Fibroblast of upper back skin (primary cell): ENCODE measurements at regions not wholly inside any gene's neighbourhood (a gene's known extent, or its start where the extent isn't known, plus 50 kb on each side); places are given as distances from the start of the nearest gene placed in this dataset.

Experiments used
- DNase-seq: peaks from one replicate; pipeline ENCODE4 v3.0.0-alpha.2; 2013

DNA sequence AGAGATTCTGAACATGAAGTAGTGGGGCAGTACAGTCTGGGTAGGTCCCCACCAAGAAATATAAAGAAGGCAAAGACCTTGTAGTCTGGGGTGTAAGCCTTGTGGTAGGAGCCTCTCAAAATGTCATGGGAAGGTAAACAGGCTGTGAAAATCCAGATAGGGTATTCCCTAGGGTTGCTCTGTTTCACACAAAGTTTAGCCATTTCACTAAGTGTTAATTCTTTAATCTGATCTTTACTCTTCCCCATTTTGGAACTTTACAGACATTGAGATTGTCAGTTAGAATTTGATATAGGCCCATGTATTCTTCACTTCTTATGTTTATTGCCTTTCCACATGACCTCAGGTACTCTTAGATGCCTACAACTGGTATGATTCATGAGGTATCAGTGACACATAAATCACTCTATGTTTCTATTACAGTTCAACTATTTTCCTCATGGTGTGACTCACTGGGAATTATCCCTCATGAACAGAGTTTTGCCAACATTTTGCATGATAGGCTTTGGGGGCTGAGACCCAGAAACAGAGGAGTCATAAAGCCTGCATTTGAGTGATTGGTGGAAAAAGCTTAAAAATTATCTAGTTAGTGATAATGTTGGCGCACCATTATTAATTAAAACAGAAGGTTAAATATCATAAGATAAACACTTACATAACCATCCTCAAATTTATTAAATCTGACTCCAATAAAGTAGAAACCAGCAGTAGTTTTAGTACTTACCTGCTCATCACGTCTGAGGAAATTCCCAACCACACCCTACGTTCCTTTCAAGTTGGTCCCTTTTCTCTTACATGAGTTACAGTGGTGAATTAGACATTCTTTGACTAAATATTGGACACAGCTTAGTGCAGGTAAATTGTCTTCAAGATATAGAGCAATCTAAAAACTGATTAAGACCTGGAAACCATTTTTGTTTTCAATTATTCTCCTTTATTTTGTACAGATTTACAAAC lies 399.8 kb upstream of the MEF2C start:
- peak; percentile 91 for DNase-seq

DNA sequence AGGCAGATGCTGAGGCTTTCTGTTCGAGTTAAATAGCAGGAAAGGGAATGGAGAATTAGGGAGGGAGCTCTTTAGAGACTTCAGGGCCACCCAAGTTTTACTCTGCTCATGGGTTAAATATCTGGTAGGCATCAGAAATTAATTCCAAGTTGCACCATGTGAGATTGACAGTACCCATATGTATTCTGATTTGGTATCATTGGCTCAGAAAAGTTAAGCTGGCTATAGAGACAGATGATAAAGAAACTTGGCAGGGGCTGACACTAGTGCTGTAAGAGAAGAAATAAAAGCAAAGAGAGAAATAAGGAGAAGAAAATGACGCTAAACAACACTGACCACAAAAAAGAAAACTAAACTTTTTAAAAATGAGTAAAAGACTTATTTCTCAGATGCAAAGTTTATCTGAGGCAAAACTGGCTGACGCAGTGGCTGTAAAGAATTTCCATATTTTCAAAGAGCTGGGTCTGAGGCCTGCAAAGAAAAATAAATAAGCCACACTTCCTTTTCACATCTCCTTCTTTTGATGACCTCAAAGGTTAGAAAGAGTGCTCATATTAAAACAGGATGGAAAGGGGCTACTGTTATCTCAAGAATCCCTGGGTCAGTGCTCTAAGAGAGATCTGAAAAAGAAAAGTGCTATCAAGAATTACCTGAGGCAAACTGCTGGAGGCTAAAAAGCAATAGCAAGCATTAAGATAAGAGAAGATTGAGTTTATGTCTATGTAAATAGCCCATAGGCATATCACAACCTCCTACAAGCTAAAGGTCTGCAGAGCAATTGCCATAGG lies 399.0 kb upstream of the MEF2C start:
- DNase-seq: no peak

- no peak for DNase-seq
Measured at GRCh38 chr5:89281211-89281610, 398.2 kb upstream of the MEF2C start.

- no peak for DNase-seq
Measured at GRCh38 chr5:89280103-89281037, 397.4 kb upstream of the MEF2C start.

DNA sequence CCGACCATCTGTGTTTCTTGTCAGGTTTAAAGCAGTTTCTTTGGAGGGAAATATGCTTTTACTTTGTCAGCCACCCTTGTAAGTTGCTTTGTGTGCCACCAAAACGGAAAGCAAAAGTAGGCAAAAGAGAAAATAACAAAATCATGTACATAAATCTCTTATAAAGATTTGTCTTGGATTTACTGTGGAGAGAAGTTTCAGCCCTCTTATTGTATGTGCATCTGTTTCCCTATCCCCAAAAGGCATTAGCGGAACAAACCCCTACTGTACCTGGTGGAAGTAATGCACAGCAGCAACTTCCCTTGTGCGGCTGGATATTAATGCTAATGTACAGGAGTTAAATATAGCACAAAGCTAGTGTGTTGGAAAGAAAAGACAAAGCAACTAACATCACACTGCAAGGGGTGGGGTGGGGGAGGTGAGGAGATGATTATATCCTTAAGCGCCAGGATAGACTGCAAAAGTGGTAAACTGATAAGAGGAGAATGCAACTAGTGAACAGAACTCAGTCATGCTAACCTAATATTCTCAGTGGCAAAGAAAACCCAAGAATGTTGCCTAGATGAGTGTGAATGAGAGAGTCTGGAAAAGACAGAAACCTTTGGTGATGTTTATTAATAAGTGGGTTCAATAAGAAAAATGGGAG lies 396.5 kb upstream of the MEF2C start:
- DNase-seq: no peak

DNA sequence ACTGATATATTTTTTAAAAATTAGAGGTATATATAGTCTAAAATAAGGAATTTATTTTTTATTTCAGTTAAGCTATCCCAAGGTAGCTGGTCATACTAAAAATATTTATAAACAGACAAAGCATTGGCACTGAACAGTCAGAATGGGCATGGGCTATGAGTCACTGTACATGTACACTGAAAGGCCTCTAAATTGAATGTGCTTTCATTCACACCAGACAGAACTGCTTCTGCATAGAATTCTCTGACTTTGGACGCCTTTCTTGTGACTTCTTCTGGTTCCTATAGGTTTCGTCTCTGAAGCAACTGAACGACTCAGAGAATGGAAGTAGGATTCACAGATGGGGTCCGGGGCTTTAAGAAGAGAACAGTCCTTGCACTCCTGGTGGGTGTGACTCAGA lies 394.8 kb upstream of the MEF2C start:
- peak; percentile 56 for DNase-seq

DNA sequence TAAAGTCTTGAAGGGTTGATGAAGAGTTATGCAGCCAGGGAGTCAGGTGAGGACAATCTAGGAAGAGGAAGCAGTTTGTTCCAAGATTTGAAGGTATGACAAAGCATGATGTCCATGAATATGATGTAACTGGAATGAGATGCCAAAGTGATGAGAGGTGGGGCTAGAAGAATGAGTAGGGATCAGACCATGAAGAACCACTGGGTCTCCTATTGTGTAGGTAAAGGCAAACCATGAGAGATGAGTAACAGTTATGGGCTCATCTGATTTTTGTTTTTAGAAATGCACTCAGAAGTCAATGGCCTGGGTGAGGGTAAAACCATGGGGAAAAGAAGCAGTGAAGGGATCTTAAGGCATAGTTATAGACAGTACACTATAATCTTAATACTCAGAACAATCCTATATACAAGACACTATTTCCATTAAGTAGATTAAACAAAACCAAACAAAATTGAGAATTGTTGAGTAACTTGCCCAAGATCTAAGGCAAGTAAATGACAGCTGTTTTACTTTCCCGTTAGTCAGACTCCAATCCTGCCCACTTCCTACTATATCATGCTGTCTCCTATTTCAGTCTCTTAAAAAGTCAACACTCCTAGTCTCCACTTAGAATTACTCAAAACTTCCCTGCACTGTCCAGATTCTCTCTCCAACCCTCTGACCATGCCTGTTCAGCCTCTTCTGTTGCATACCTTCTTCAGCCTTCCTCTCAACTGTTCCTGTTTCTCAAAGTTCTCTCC lies 393.8 kb upstream of the MEF2C start:
- peak; percentile 55 for DNase-seq

DNA sequence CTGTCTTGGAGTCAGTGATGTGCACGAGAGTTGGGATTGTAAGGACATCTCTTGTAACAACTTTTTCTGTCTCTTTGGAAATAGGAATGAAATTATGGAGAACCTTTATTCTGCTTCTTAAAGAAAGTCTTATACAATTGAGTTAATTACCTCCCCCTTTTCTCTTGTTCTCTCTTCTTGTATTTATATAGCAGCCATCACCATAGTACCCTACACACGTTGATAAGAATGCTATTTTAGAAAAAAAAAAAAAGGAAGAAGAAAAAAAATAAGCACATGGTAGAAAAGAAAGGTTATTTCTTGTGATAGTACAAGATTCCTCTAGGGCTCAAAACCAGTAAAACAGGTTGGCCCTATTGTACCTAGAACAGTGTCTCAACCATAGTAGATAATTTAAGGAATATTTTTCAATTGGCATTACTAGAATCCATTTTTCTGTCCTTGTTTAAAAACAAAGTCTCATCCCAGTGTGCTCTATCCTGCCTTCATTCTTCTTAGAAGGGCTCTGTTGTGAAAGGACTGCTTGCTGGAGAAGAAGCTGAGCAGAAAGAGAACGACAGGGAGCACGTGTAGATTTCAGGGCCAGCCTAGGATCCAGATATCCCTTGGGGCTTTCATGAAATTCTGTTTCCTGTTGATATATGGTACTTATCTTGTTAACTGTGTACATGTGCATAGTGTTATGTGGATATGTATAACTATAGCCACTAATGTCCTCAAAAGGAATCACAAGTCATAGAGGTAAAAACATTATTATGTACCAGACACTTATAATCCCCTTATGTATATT lies 392.3 kb upstream of the MEF2C start:
- DNase-seq: no peak

DNA sequence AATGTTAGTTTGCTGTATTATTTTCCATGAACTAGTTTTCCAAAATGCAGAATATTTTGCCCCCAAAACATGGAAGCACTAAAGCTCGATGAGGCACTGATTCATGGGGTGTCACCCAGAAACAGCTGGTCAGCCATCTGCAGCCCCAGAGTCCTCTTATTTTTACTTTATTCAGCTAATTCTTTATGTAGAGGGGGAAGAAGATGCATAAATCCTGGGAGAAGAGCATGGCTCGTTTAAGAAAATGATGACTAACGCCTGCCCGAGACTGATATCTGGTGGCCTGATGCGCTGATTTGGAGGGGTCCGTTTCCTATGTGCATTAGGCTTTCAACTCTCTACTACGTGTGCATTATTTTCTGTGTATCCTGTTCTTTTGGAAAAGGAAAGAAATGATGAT lies 390.3 kb upstream of the MEF2C start:
- no peak for DNase-seq

- DNase-seq: no peak
Measured at GRCh38 chr5:89270901-89271300, 387.9 kb upstream of the MEF2C start.

- DNase-seq: no peak
Measured at GRCh38 chr5:89269721-89270120, 386.7 kb upstream of the MEF2C start.

DNA sequence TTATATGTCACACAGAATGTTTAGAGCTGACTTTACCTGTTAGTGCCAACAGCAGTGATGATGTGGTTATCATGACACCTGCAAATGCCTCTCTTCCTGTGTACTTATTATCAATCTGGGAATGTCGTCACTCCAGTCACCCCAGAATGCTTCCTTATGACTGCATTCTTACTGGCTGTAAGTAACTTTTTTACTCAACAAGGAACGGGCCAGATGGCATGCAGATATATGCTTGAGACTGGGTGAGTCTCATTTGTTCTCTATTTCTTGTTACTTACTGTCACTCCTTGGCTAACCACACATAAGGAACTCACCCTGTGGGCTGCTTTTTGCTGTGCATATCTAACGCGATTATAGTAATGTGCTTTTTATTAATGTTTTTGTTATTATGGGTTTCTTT lies 385.5 kb upstream of the MEF2C start:
- peak; percentile 41 for DNase-seq

DNA sequence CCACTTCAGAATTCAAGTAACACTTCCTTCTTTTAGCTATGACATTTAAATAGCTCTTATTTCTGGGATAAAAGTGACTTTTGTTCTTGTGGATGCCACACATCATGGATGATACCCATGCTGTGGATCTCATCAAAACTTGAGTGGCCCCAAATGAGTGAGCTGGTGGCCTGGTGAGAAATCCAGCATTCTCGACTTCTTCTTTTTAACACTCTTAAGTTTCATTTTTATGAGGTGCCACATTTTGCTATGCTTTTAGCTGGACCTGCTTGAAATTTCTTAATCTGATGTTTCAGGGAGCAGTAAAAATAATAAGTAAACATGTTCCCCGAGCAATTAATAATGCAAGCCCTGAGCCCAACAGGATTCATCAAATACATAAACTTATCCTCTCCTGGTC lies 384.8 kb upstream of the MEF2C start:
- no peak for DNase-seq

DNA sequence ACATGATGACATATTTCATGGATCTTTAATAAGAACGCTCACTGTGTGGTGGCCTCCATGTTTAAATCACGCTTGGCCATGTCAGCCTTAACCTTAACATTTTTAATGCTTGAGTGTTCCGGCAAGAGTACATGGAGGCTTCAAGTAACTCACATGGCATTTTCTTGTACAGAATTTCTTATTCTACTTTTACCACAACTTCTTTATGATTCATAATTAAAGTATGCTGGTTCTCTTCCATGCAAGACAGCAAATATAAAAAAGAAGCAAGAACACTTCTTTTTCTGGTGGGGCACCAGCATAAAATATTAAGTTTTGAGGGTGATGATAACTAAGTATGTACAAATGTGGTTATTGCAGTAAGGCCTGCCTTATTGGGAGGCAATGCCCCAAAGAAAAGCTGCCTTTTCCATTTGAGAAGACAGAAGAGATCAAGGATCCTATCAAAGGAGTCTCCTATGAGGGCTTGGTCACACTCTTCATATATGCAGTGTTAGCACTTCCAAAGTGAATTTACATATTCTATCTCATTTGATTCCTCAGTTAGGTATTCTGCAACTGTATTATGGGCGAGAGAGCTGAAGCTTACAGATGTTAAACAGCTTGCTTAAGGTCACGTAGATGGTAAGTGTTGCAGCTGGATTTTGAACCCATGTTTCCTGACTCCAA lies 382.7 kb upstream of the MEF2C start:
- peak; percentile 98 for DNase-seq

DNA sequence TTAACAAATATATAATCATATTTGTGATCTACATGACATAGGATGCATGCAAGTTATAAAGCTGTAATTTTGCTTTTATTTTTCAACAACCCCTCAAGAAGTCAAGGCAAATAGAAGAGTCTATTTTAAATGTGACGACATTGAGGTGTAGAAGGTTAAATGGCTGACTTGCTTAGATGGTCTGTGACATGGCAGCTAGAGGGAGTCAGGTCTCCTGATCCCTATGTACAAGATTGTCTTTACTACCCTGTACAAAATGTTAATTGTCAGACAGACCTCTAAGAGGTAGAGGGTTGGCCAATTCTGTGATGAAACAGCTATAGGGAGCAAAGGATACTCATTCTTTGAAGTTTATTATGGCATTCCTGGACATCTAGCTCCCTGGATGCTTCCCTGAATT lies 380.9 kb upstream of the MEF2C start:
- DNase-seq: no peak

- no peak for DNase-seq
Measured at GRCh38 chr5:89262030-89262429, 379.0 kb upstream of the MEF2C start.

DNA sequence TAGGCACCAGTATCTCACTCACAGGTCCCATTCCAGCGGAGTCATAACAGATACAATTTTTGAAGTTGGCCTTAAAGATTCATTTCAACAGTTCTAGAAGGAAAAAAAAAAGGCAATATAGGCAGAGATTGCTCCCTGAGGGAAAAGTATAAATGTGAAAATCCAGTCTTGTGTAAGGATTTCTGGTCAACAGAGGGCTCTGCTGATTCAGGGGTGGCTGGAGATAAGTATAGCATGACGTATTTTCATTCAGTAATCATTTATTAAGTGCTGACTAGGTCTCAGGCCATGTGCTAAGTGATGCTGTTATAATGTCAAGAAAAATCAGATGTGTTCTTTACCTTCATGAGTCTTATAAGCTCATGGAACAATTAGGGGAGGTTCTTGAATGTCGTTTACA lies 377.3 kb upstream of the MEF2C start:
- no peak for DNase-seq

GRCh38 chr5:89255845-89256463 lies 373.0 kb upstream of the MEF2C start:
- peak; percentile 72 for DNase-seq

DNA sequence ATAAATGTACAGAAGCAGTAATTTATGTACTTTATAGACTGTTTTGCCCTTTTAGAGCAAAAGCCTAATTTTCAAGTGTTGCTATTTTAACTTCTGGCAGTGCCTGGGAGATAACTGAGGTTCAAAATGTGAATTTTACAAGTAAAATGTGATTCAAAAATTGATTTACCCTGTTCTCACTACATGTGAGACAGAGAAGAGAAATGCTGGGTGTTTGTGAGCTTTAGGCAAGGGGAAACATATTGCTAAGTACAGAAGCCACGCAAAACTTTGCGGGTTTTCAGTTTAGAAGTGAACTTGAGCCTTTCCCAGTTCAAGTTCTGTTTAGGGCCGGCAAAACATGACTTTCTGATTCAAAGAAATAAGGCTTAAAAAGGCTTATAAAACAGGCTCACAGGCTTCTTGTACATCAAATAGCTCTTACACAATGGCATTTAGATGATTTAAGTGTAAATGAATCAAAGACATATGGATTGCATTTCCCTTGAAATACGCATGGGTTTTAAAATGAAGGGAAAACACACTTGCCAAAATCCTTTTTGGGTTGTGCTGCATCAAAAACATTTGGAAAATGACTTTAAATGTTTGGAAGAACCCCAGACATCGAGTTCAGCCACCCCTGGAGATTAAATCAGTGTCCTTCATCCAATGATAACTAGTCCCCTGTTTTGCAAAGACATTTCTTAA lies 370.8 kb upstream of the MEF2C start:
- DNase-seq: peak; percentile 77
